ENCODE measurements at regions not wholly inside any gene's neighbourhood (a gene's known extent, or its start where the extent isn't known, plus 50 kb on each side); places are given as distances from the start of the nearest gene placed in this dataset.

DNA sequence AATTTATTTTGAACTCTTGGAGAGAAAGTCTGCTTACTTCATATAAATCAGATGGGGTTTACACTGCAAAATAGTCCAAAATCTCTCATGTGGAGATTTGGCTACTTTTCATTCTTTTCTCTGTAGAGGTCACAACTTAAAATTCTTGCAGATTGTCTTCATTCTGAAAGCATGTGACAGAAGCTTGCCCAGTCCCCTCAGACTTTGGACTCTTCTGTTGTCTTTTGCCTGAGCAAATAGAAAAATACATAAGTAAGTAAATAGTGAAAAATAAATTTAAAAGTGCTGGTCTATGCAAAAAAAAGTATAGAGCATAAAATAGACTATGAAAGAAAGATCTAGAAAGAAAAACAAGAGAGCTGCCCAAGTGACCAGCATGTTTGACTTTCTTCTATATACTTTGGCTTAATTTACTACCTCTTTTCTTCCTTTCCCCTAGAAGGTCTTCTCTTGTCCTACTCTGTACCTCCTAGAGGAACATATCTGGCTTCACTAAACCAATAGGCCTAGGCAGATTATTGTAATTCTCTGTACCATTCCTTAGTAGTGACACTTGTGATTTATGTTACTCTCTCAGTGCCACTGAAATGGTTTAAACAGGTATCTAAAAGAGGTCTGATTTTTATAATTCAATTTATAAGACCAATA lies 260.9 kb downstream of the TENT5A start:
- no peaks in the 10 kb centered on the region for H3K36me3 ChIP-seq
- no peaks in the 10 kb centered on the region for H3K27me3 ChIP-seq
- in situ Hi-C loops (cut with MboI; ENCODE audit: low sequenced_read_pairs in 4 of 4), result no loop called here
- H3K4me1 ChIP-seq, result no peaks in the 10 kb centered on the region
- intact Hi-C loops (cut with DNase I; ENCODE audit: low total_unique reads), result no loop called here
- no peaks in the 10 kb centered on the region for H3K9me3 ChIP-seq
- H3K4me3 ChIP-seq, result no peak overlapping the region
- ATAC-seq (no peak), DNase-seq (no peak)
- TF ChIP-seq, protein P1, sequence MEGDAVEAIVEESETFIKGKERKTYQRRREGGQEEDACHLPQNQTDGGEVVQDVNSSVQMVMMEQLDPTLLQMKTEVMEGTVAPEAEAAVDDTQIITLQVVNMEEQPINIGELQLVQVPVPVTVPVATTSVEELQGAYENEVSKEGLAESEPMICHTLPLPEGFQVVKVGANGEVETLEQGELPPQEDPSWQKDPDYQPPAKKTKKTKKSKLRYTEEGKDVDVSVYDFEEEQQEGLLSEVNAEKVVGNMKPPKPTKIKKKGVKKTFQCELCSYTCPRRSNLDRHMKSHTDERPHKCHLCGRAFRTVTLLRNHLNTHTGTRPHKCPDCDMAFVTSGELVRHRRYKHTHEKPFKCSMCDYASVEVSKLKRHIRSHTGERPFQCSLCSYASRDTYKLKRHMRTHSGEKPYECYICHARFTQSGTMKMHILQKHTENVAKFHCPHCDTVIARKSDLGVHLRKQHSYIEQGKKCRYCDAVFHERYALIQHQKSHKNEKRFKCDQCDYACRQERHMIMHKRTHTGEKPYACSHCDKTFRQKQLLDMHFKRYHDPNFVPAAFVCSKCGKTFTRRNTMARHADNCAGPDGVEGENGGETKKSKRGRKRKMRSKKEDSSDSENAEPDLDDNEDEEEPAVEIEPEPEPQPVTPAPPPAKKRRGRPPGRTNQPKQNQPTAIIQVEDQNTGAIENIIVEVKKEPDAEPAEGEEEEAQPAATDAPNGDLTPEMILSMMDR (IDR thresholded peaks at IDR 0.05 in 4 of 5, conservative IDR thresholded peaks at IDR 0.05 in 1 of 5), result no peak
- TF ChIP-seq POLR2A (IDR thresholded peaks at IDR 0.05), result no peak
- H3K27ac ChIP-seq, result no peak overlapping the region

DNA sequence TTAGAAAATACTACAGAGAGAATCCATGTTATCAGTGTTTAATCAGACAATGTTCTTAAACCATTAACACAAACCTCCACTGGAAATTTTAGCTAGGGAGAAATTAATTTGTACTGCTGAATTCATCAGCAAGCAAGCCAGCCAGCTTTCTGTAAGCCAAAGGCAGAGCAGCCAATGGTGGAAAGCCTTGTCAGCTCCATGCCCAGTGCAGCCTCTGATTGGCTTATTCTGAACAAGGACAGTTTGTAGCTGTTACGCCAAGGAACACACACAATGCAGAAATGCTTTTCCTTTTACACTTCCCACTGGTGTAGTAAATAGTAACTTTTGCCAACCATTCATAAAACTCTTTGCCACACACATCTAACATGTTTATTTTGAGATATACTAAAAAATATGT lies 265.0 kb downstream of the TENT5A start:
- Histone ChIP-seq H3K9me3 (no peaks in the 10 kb centered on the region), H3K36me3 (no peaks in the 10 kb centered on the region), H3K4me3 (no peak overlapping the region), H3K27ac (no peak overlapping the region), H3K27me3 (no peaks in the 10 kb centered on the region), H3K4me1 (no peaks in the 10 kb centered on the region)
- no peak for TF ChIP-seq POLR2A (IDR thresholded peaks at IDR 0.05)
- TF ChIP-seq, protein P1 (IDR thresholded peaks at IDR 0.05 in 4 of 5, conservative IDR thresholded peaks at IDR 0.05 in 1 of 5), result no peak
- intact Hi-C loops (cut with DNase I; ENCODE audit: low total_unique reads), result no loop called here
- no peak for DNase-seq
- in situ Hi-C loops (cut with MboI; ENCODE audit: low sequenced_read_pairs in 4 of 4), result no loop called here
- ATAC-seq, result peak in 1 of 2 donors; percentile 60

DNA sequence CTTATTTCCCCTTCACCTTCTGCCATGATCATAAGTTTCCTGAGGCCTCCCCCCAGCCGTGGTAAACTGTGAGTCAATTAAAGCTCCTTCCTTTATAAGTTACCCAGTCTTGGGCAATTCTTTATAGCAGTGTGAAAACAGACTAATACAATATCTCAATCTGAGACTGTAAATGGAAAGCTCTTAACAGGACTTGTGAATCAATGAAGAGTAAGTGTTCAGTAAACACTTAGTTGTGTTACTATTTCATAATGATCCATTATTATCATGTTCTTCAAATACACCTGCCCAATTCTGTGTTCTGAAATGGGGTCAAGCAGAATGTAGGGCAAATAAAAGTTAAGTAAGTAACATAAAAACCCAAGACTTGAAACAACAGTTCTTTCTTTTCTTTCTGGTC lies 266.2 kb downstream of the TENT5A start:
- Histone ChIP-seq H3K27ac (no peak overlapping the region), H3K4me3 (no peak overlapping the region), H3K36me3 (no peaks in the 10 kb centered on the region), H3K27me3 (no peaks in the 10 kb centered on the region), H3K9me3 (no peaks in the 10 kb centered on the region), H3K4me1 (no peaks in the 10 kb centered on the region)
- in situ Hi-C loops (cut with MboI; ENCODE audit: low sequenced_read_pairs in 4 of 4) (no loop called here), intact Hi-C loops (cut with DNase I; ENCODE audit: low total_unique reads) (no loop called here)
- ATAC-seq, result no peak
- no peak for DNase-seq
- TF ChIP-seq, protein P1 (IDR thresholded peaks at IDR 0.05 in 4 of 5, conservative IDR thresholded peaks at IDR 0.05 in 1 of 5), result no peak
- no peak for TF ChIP-seq POLR2A (IDR thresholded peaks at IDR 0.05)

GRCh38 chr6:81485395-81485794 lies 267.1 kb downstream of the TENT5A start:
- TF ChIP-seq, protein P1 (IDR thresholded peaks at IDR 0.05 in 4 of 5, conservative IDR thresholded peaks at IDR 0.05 in 1 of 5), result no peak
- TF ChIP-seq POLR2A (IDR thresholded peaks at IDR 0.05), result no peak
- Histone ChIP-seq H3K4me3 (no peak overlapping the region), H3K9me3 (no peaks in the 10 kb centered on the region), H3K27ac (no peak overlapping the region), H3K4me1 (no peaks in the 10 kb centered on the region), H3K27me3 (no peaks in the 10 kb centered on the region), H3K36me3 (no peaks in the 10 kb centered on the region)
- in situ Hi-C loops (cut with MboI; ENCODE audit: low sequenced_read_pairs in 4 of 4) (no loop called here), intact Hi-C loops (cut with DNase I; ENCODE audit: low total_unique reads) (no loop called here)
- DNase-seq (no peak), ATAC-seq (no peak)

DNA sequence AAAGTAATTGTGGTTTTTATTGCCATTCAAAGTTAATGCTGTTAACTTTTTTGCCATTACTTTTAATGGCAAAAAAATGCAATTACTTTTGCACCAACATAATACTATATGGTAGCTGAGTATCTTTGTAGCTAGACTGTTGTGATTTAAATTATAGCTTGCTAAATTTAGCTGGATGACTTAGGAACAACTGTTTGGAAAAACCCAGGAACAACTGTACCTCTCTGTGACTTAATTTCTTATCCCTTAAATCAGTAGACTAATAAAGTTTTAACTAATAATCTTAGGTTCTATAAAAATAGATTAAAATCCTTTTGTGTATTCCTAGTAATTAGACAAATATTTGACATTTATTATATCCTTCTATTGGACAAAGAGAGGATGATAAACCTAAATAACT lies 268.2 kb downstream of the TENT5A start:
- DNase-seq, result no peak
- intact Hi-C loops (cut with DNase I; ENCODE audit: low total_unique reads), result no loop called here
- no peaks in the 10 kb centered on the region for H3K36me3 ChIP-seq
- no peaks in the 10 kb centered on the region for H3K9me3 ChIP-seq
- H3K4me3 ChIP-seq, result no peak overlapping the region
- no peaks in the 10 kb centered on the region for H3K4me1 ChIP-seq
- ATAC-seq, result no peak
- in situ Hi-C loops (cut with MboI; ENCODE audit: low sequenced_read_pairs in 4 of 4), result no loop called here
- TF ChIP-seq, protein P1 (IDR thresholded peaks at IDR 0.05 in 4 of 5, conservative IDR thresholded peaks at IDR 0.05 in 1 of 5), result no peak
- no peak for TF ChIP-seq POLR2A (IDR thresholded peaks at IDR 0.05)
- no peaks in the 10 kb centered on the region for H3K27me3 ChIP-seq
- H3K27ac ChIP-seq, result no peak overlapping the region

Measured in gastrocnemius medialis (tissue), 4 donors.